IPS-18a (cell line): ENCODE measurements at regions not wholly inside any gene's neighbourhood (a gene's known extent, or its start where the extent isn't known, plus 50 kb on each side); places are given as distances from the start of the nearest gene placed in this dataset.
"Not testable (repeated sequence)": the region's sequence is repeated elsewhere in the genome, so short reads cannot be mapped to it uniquely, and the experiment has no call there.

Source experiments
- H3K27ac ChIP-seq: one replicate; pipeline ENCODE4 v1.5.1; 2013; ENCODE audit warnings: low read length
- H3K27me3 ChIP-seq: one replicate; pipeline ENCODE4 v1.6.1; 2013; ENCODE audit warnings: mild to moderate bottlenecking, low read length; ENCODE audit not compliant: control insufficient read depth, insufficient read depth
- H3K36me3 ChIP-seq: one replicate; pipeline ENCODE4 v1.6.1; 2013; ENCODE audit warnings: low read depth, low read length; ENCODE audit not compliant: control insufficient read depth
- H3K4me1 ChIP-seq: one replicate; pipeline ENCODE4 v1.6.1; 2013; ENCODE audit warnings: low read depth, low read length; ENCODE audit not compliant: control insufficient read depth
- H3K4me3 ChIP-seq: one replicate; pipeline ENCODE4 v1.5.1; 2013; ENCODE audit warnings: low read length
- H3K9ac ChIP-seq: one replicate; pipeline ENCODE4 v1.6.1; 2013; ENCODE audit warnings: mild to moderate bottlenecking, low read length, moderate library complexity
- H3K9me3 ChIP-seq: one replicate; pipeline ENCODE4 v1.6.1; 2013; ENCODE audit warnings: low read depth, low read length; ENCODE audit not compliant: control insufficient read depth

DNA sequence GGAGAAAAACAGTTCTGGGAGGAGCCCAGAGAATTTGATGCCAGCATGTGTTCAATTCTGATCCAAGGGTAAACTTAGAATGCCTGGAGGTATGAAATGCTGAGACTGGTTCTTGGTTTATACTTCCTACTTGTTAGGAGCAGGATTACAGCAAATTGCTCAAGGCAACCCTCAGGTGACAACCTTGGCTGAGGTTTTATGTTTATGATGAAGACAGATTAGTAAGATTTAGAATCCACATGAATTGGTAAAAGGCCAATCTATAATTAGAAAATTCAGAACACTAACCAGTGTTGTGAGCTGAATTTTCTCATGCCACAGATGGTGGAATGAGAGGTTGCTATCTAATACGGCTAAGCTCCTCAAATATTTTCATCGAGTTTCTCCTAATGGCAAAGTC is 235.3 kb upstream of the NRIP1 start:
- no peaks in the 10 kb centered on the region for H3K36me3 ChIP-seq
- H3K4me1 ChIP-seq = peaks cover 10% of the 10 kb centered on the region
- no peak overlapping the region for H3K27ac ChIP-seq
- H3K4me3 ChIP-seq = no peak overlapping the region
- H3K9me3 ChIP-seq = peaks cover 7% of the 10 kb centered on the region
- no peaks in the 10 kb centered on the region for H3K27me3 ChIP-seq
- no peak overlapping the region for H3K9ac ChIP-seq

DNA sequence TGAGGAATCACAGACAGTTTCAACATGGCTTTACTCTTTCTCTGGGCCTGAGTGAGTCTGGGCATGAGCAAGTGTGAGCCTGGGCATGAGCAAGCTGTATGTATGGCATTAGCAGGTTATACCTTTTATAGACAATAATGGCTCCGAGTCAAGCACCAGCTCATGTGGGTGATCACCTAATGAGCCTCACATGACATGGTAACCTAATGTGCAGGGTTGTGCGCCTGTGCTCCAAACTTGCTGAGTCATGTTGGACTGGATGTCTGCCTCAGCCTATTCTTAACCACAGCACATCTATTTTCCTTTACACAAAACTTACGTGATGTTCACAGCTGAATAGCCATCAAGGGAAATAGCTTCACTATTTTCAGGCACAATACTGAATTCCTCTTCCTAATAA is 236.2 kb upstream of the NRIP1 start:
- no peaks in the 10 kb centered on the region for H3K36me3 ChIP-seq
- H3K4me1 ChIP-seq = peaks cover 10% of the 10 kb centered on the region

GRCh38 chr21:15301736-15302135 is 236.9 kb upstream of the NRIP1 start:
- Histone ChIP-seq H3K27me3 (no peaks in the 10 kb centered on the region), H3K9ac (no peak overlapping the region), H3K36me3 (no peaks in the 10 kb centered on the region), H3K27ac (no peak overlapping the region), H3K9me3 (peaks cover 7% of the 10 kb centered on the region), H3K4me1 (peaks cover 10% of the 10 kb centered on the region), H3K4me3 (no peak overlapping the region)

More for the DNA sequence above, 236.2 kb upstream of the NRIP1 start:
- Histone ChIP-seq H3K9ac (no peak overlapping the region), H3K9me3 (peaks cover 7% of the 10 kb centered on the region), H3K4me3 (no peak overlapping the region), H3K27ac (no peak overlapping the region), H3K27me3 (no peaks in the 10 kb centered on the region)

DNA sequence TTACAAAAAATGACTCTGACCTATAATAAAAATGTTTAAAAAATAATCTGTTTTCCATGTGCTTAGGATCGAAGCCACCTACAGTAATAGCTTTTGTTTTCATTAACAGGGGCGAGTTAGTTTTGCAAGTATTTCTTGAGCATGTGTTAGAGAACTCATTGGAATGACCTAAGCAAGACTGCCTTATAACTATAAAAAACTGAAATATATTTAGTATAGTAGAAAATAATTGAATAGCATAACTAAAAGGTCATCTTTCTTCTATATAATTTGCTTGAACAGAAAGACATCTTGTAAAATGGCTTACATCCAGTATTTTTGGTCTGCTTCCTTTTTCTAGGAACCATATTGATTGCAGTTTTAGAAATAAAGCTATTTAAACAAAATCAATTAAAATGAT is 241.5 kb upstream of the NRIP1 start:
- peaks cover under 1% of the 10 kb centered on the region for H3K9me3 ChIP-seq
- no peaks in the 10 kb centered on the region for H3K27me3 ChIP-seq
- no peak overlapping the region for H3K9ac ChIP-seq
- H3K27ac ChIP-seq = no peak overlapping the region
- H3K36me3 ChIP-seq = no peaks in the 10 kb centered on the region
- no peak overlapping the region for H3K4me3 ChIP-seq
- peaks cover 10% of the 10 kb centered on the region for H3K4me1 ChIP-seq

DNA sequence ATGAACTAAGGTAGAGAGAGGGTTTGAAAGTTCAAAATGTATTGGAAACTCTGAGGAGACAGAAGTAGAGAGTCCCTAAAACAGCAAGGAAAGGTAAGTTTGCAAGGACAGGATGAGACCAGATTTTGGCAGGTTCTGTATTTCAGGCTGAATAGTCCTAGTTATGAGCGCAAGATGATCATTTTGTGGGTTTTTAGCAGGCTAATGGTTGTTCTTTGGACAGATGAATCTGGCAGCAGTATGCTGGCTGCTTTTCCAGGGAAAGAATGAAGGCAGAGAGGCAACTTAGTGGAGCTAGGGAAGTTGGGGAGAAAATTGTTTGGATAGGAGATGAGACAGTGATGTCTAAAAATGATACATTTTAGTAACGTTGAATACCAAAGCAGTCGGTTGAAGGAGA is 243.5 kb upstream of the NRIP1 start:
- no peaks in the 10 kb centered on the region for H3K36me3 ChIP-seq
- no peak overlapping the region for H3K9ac ChIP-seq
- no peaks in the 10 kb centered on the region for H3K27me3 ChIP-seq
- peaks cover 6% of the 10 kb centered on the region for H3K4me1 ChIP-seq
- H3K9me3 ChIP-seq = no peaks in the 10 kb centered on the region
- H3K27ac ChIP-seq = no peak overlapping the region
- H3K4me3 ChIP-seq = no peak overlapping the region

DNA sequence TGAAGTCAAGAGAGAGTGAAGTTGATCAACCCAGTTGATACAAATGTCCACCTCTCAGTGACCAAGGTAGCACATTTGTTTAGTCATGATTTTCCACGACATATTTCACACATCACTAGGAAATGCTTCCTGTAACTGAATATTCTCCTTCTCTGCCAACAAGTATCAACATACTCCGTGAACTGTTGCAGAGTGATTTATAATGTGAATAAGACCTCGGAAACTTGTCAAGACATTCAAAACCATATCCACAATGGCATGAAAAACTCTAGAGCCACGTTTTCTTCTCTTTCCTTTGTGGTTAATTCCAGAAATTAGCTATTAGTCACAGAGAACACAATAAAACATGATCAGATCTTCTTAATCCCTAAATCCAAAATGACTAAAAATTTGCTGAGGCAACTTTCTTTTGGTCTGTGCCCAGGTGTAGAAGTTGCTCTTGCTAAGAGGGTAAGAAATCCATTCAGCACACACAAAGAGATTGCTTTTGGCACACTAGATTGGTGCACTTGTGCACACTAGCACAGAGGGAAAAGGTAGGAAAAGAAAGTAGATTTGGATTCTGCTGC is 244.3 kb upstream of the NRIP1 start:
- H3K4me1 ChIP-seq = peaks cover 4% of the 10 kb centered on the region
- H3K4me3 ChIP-seq = no peak overlapping the region
- H3K27me3 ChIP-seq = no peaks in the 10 kb centered on the region
- no peaks in the 10 kb centered on the region for H3K36me3 ChIP-seq
- H3K27ac ChIP-seq = no peak overlapping the region
- no peak overlapping the region for H3K9ac ChIP-seq
- H3K9me3 ChIP-seq = no peaks in the 10 kb centered on the region

DNA sequence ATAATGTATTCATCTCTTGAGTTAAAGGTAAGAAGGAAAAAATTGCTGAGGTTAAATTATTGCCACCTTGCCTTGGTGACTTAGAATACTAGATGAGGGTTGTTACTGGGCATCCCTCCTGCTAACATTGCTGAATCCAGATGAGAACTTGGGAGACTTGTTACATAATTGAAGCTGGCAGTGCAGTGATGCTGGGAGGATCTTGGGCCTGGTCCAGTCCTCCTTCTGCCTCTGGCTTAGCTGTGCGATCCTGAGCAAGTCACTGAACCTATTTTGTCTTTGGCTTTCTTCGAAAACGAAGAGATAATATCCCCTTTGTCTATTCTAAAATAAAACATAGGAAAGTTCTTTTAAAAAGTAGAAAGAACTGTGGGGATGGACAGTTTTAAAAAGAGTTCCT is 244.9 kb upstream of the NRIP1 start:
- Histone ChIP-seq H3K27me3 (no peaks in the 10 kb centered on the region), H3K36me3 (no peaks in the 10 kb centered on the region), H3K9ac (no peak overlapping the region), H3K27ac (no peak overlapping the region), H3K4me1 (no peaks in the 10 kb centered on the region), H3K4me3 (no peak overlapping the region), H3K9me3 (no peaks in the 10 kb centered on the region)

GRCh38 chr21:15311510-15311909 is 246.7 kb upstream of the NRIP1 start:
- no peak overlapping the region for H3K4me3 ChIP-seq
- H3K9me3 ChIP-seq = no peaks in the 10 kb centered on the region
- H3K36me3 ChIP-seq = no peaks in the 10 kb centered on the region
- H3K27ac ChIP-seq = no peak overlapping the region
- no peak overlapping the region for H3K9ac ChIP-seq
- no peaks in the 10 kb centered on the region for H3K4me1 ChIP-seq
- H3K27me3 ChIP-seq = no peaks in the 10 kb centered on the region

- not testable (repeated sequence) for H3K4me3 ChIP-seq
Measured at GRCh38 chr21:15317034-15317433, 252.2 kb upstream of the NRIP1 start.

DNA sequence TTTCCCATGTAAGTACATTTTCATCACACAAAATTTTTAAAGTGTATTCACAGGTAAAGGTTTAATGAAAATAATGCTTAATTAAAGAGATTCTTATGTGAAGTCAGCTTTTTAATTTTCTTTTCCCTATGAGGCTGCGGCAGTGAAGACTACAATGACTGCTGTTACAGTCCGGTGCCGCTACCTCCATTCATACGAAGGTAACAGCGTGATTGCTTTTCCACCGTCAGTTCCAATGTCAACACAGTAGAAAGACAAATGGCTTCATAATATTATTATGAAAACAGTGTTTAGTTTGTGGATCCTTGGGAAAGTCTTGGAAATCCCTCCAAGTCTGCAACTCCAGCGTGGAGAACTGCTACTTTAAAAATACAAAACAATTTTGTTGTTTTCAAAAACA is 254.9 kb upstream of the NRIP1 start:
- H3K9me3 ChIP-seq = no peaks in the 10 kb centered on the region
- no peaks in the 10 kb centered on the region for H3K27me3 ChIP-seq
- no peaks in the 10 kb centered on the region for H3K36me3 ChIP-seq
- no peak overlapping the region for H3K9ac ChIP-seq
- H3K27ac ChIP-seq = no peak overlapping the region
- H3K4me1 ChIP-seq = no peaks in the 10 kb centered on the region
- no peak overlapping the region for H3K4me3 ChIP-seq

More at GRCh38 chr21:15317034-15317433, 252.2 kb upstream of the NRIP1 start:
- H3K36me3 ChIP-seq, H3K9ac ChIP-seq, H3K9me3 ChIP-seq, H3K4me1 ChIP-seq, H3K27me3 ChIP-seq, H3K27ac ChIP-seq: not testable (repeated sequence)

DNA sequence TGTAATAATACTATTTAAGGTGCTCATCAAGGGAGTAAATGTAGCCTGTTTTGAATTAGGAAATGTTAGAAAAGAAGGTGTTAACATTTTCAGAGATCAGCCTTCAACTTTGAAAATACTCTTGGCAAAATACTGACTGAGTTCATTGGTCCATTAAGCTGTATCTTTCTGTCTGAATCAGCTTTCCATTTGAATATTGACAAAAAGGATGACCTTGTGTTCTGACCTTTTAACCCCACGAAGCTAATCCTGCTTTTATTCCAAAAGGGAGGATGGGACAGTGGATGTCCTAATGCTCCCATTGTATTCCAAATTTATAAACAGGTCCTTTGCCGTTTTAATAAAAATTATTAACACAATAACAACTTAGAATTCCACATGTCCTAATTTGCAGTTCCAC is 259.7 kb upstream of the NRIP1 start:
- no peaks in the 10 kb centered on the region for H3K27me3 ChIP-seq
- H3K9ac ChIP-seq = no peak overlapping the region
- no peaks in the 10 kb centered on the region for H3K36me3 ChIP-seq
- H3K27ac ChIP-seq = no peak overlapping the region
- no peaks in the 10 kb centered on the region for H3K4me1 ChIP-seq
- H3K9me3 ChIP-seq = no peaks in the 10 kb centered on the region
- no peak overlapping the region for H3K4me3 ChIP-seq

DNA sequence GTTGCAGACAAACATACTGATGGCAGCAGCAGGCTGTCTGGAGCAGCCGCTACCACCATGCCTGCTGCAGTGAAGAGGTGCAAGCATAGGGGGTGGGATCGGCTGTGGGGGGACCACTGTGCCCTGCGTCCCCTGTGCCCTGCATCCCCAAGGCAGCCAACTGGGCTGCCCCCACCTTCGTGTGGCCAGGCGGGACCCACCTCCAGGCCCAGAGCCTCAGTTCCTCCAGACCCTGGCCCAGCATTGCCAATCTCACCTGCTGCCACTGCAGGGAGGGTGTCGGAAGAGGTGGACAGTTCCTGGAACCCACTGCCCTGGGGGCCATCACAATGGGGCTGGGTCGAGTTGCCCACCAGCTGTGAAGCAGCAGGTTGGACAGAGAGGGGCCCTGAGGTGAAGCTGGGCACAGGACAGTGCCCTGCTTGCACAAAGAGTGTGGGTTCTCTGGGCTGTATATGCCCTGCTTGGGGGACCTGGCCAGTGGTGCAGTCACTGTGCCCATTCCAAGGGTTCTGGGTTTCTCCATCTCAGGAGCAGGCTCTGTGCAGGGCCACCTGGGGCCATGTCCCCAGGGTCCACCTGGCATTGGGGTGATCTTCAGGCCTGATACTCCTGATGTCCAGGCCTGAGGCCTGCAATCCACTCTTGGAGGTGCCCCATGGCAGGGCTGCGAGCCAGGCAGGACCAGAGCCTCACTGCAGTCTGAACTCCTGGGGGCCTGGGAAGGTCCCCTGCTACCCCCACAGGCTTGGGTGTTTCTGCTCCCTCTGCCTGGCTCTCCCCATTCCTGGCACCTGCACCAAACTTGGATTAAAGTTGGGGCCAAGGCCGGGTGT is 261.4 kb upstream of the NRIP1 start:
- Histone ChIP-seq H3K4me3 (no peak overlapping the region), H3K36me3 (no peaks in the 10 kb centered on the region), H3K27ac (no peak overlapping the region), H3K9ac (no peak overlapping the region), H3K9me3 (no peaks in the 10 kb centered on the region), H3K4me1 (no peaks in the 10 kb centered on the region), H3K27me3 (no peaks in the 10 kb centered on the region)
